GM12892 (cell line): ENCODE measurements at regions not wholly inside any gene's neighbourhood (a gene's known extent, or its start where the extent isn't known, plus 50 kb on each side); places are given as distances from the start of the nearest gene placed in this dataset.

Experiments used
- POLR2A ChIP-seq: IDR thresholded peaks from 2 replicates; pipeline ENCODE4 v1.6.1; 2011; ENCODE audit warnings: low read depth, low read length, control low read depth
- POLR2AphosphoS5 ChIP-seq: IDR thresholded peaks from 2 replicates; pipeline ENCODE4 v1.6.1; 2011; ENCODE audit warnings: low read depth, low read length, control low read depth
- TAF1 ChIP-seq: IDR thresholded peaks from 2 replicates; pipeline ENCODE4 v1.6.1; 2011; ENCODE audit warnings: low read depth, mild to moderate bottlenecking, control low read depth, low read length, borderline replicate concordance

- TF ChIP-seq TAF1: no peak
- TF ChIP-seq POLR2A: no peak
- no peak for TF ChIP-seq POLR2AphosphoS5
These were observed 617.1 kb upstream of the ADAMTS16 start for GRCh38 chr5:4523038-4523437.
